Neutrophil (primary cell): ENCODE measurements at regions not wholly inside any gene's neighbourhood (a gene's known extent, or its start where the extent isn't known, plus 50 kb on each side); places are given as distances from the start of the nearest gene placed in this dataset.
"Not testable (repeated sequence)": the region's sequence is repeated elsewhere in the genome, so short reads cannot be mapped to it uniquely, and the experiment has no call there.

Experiments used
- H3K27ac ChIP-seq: fragments of 200-600 bp; sonication (generic); 2 replicates; pipeline ENCODE4 v1.5.1; 2016; ENCODE audit warnings: mild to moderate bottlenecking, moderate library complexity
- H3K27me3 ChIP-seq: fragments of 200-600 bp; sonication (generic); 2 replicates; pipeline ENCODE4 v1.6.0; 2016; ENCODE audit warnings: mild to moderate bottlenecking
- H3K36me3 ChIP-seq: fragments of 200-600 bp; sonication (generic); 2 replicates; pipeline ENCODE4 v1.5.1; 2017
- H3K4me1 ChIP-seq, 2 experiments: fragments of 200-600 bp in 1 of 2; sonication (generic) in 1 of 2; 1 replicate in 1 of 2; 2 replicates in 1 of 2; pipeline versions ENCODE4 v1.5.1 to v1.6.1; 2013 to 2016; ENCODE audit warnings: low read depth in 1 of 2, low read length in 1 of 2, mild to moderate bottlenecking in 1 of 2, moderate library complexity in 1 of 2; ENCODE audit not compliant: control insufficient read depth in 1 of 2, insufficient read depth in 1 of 2
- H3K4me3 ChIP-seq, 2 experiments: fragments of 200-600 bp in 1 of 2; sonication (generic) in 1 of 2; 1 replicate in 1 of 2; 2 replicates in 1 of 2; pipeline ENCODE4 v1.5.1; 2013 to 2016; ENCODE audit warnings: low read depth in 1 of 2, low read length in 1 of 2, mild to moderate bottlenecking in 1 of 2, moderate library complexity in 1 of 2
- H3K9me3 ChIP-seq: fragments of 200-600 bp; sonication (generic); 2 replicates; pipeline ENCODE4 v1.5.1; 2016
- TF ChIP-seq, protein P1 (sequence below): fragments of 200-600 bp; sonication (generic); IDR thresholded peaks from 2 replicates; pipeline ENCODE4 v1.5.1; 2016; ENCODE audit warnings: antibody characterized with exemption

DNA sequence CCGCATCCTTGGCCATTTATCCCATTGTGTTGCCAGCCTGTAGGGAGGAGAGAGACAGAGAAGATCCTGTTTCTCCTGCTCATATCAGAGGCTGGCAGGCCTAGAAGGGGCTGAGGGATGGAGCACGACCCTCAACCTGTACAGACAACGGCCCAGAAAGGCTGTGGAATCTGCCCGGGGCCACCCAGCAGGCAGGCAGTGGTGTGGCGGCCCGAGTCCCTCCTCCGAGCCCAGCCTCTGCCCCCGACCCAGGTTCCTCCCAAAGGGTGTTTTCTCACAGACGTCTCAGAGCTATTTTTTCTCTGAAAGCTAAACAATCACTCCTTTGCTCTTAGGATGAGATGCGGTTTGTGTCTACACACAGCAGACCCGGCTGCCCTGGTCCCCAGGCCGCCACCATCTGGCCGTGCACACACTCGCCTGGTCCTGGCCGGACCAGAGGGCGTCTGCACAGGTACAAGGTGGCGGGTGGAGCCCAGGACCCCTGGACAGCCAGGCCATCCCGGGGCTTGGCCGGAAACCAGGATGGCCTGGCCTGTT is 69.3 kb downstream of the FOXL3 start:
- H3K4me3 ChIP-seq, result no peak overlapping the region
- H3K36me3 ChIP-seq, result no peaks in the 10 kb centered on the region
- peaks cover 23 to 26% of the 10 kb centered on the region in 2 experiments for H3K4me1 ChIP-seq
- no peaks in the 10 kb centered on the region for H3K9me3 ChIP-seq
- peaks cover 41% of the 10 kb centered on the region for H3K27me3 ChIP-seq
- no peak overlapping the region for H3K27ac ChIP-seq
- TF ChIP-seq, protein P1, sequence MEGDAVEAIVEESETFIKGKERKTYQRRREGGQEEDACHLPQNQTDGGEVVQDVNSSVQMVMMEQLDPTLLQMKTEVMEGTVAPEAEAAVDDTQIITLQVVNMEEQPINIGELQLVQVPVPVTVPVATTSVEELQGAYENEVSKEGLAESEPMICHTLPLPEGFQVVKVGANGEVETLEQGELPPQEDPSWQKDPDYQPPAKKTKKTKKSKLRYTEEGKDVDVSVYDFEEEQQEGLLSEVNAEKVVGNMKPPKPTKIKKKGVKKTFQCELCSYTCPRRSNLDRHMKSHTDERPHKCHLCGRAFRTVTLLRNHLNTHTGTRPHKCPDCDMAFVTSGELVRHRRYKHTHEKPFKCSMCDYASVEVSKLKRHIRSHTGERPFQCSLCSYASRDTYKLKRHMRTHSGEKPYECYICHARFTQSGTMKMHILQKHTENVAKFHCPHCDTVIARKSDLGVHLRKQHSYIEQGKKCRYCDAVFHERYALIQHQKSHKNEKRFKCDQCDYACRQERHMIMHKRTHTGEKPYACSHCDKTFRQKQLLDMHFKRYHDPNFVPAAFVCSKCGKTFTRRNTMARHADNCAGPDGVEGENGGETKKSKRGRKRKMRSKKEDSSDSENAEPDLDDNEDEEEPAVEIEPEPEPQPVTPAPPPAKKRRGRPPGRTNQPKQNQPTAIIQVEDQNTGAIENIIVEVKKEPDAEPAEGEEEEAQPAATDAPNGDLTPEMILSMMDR, result no peak

DNA sequence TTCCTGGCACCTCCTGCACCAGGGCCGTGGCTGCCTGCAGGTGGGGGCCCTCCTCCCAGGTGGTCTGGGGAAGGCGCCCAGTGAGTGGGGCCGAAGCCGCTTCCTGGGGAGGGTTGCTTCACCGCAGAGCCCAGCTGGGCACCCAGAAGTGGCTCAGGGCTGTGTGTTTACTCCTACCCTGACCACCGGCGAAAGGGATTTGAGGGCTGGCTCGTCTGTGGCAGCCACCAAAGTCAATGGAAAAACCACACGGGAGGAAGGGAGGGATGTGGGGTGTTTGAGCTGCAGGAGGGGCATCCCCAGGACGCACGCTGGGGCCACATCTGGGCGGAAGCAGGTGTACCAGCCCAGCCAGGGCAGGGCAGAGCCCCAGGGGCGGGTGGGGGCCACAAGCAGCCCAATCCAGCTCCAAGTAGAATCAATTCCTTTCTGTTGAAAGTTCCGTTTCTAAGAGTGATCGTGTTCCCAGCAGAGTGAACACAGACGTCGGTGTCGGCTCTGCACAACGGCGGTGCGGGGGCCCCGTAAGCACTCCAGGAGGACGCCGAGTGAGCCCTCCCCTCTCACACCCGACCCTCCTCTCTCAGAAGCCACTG is 69.9 kb downstream of the FOXL3 start:
- H3K36me3 ChIP-seq, result no peaks in the 10 kb centered on the region
- TF ChIP-seq, protein P1, result no peak
- peaks cover 23 to 26% of the 10 kb centered on the region in 2 experiments for H3K4me1 ChIP-seq
- H3K4me3 ChIP-seq, result no peak overlapping the region
- peaks cover 42% of the 10 kb centered on the region for H3K27me3 ChIP-seq
- no peaks in the 10 kb centered on the region for H3K9me3 ChIP-seq
- no peak overlapping the region for H3K27ac ChIP-seq

DNA sequence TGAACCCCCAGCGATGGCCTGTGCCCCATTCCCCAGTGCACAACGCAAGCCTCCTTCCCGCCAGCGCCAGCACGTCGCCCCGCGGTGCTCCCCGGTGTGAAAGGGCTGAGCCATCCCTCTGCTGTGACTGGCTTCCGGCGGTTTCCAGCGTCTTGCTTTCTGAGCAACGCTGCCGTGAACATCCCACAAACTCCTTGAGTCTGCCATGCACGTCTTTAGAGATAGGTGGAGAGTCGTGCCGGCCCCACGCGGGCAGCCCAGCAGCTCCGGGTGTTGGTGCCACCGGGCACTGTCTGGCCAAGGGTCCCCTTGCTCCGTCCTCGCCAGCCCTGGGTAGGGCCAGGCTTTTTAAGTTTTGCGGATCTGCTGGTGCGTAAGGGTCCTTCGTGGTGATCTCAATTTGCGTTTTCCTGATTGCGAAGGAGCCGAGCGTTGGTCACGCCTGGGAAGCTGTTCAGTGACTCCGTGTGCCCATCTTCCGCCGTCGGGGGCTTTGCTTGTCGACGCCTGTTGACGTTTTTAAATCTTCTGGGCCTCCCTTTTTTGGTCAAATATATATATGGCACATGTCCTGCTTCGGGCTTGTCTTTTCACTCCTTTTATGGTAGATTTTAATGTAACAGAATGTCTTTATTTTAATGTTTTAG is 70.6 kb downstream of the FOXL3 start:
- Histone ChIP-seq H3K27ac (no peak overlapping the region), H3K36me3 (no peaks in the 10 kb centered on the region), H3K4me1 (peaks cover 23 to 26% of the 10 kb centered on the region in 2 experiments)

DNA sequence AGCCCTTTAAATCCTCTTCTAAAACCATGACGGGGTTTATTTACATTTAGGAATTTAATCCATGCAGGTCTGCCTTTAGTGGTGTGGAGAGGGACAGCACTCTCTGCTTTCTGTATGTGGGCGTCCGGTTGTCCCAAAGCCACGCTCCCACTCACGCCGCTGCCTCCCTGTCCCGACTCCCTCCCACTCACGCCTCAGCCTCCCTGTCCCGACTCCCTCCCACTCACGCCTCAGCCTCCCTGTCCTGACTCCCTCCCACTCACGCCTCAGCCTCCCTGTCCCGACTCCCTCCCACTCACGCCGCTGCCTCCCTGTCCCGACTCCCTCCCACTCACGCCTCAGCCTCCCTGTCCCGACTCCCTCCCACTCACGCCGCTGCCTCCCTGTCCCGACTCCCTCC is 71.2 kb downstream of the FOXL3 start:
- Histone ChIP-seq H3K27me3 (peaks cover 56% of the 10 kb centered on the region), H3K4me1 (peaks cover 25 to 26% of the 10 kb centered on the region in 2 experiments)
- H3K27ac ChIP-seq, H3K4me3 ChIP-seq, H3K9me3 ChIP-seq, H3K36me3 ChIP-seq: not testable (repeated sequence)

More for the DNA sequence above, 70.6 kb downstream of the FOXL3 start:
- Histone ChIP-seq H3K27me3 (peaks cover 50% of the 10 kb centered on the region), H3K4me3 (no peak overlapping the region), H3K9me3 (no peaks in the 10 kb centered on the region)
- TF ChIP-seq, protein P1, result no peak

DNA sequence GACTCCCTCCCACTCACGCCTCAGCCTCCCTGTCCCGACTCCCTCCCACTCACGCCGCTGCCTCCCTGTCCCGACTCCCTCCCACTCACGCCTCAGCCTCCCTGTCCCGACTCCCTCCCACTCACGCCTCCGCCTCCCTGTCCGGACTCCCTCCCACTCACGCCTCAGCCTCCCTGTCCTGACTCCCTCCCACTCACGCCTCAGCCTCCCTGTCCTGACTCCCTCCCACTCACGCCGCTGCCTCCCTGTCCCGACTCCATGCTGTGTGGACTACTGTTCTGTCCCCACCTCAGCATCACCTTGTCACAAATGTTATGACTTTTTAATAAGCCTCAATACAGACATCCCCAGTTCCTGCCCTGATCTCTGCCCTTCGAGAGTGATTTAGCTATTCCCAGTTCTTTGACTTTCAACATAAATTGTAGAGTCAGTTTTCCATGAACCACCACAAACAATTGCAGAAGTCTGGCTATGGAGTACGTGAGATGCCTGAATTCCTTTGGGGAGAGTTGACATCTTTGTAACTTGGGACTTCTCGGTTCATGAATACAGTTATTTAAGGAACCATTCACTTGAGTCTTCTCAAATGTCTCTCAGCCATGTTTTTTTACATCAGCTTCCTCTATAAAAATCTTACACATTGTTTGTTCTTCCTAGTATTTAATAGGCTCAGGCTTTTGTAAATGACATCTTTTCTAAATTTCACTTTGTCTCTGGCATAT is 71.9 kb downstream of the FOXL3 start:
- Histone ChIP-seq H3K4me3 (no peak overlapping the region), H3K27ac (no peak overlapping the region), H3K9me3 (no peaks in the 10 kb centered on the region), H3K27me3 (peaks cover 62% of the 10 kb centered on the region), H3K4me1 (peaks cover 26 to 28% of the 10 kb centered on the region in 2 experiments), H3K36me3 (no peaks in the 10 kb centered on the region)
- TF ChIP-seq, protein P1, result no peak
